NB4 (cell line): ENCODE measurements at regions not wholly inside any gene's neighbourhood (a gene's known extent, or its start where the extent isn't known, plus 50 kb on each side); places are given as distances from the start of the nearest gene placed in this dataset.

Experiments used
- MYC ChIP-seq: IDR thresholded peaks from 2 replicates; pipeline ENCODE4 v1.6.1; 2011; ENCODE audit warnings: low read depth, low read length
- POLR2A ChIP-seq: IDR thresholded peaks from 2 replicates; pipeline ENCODE4 v1.6.1; 2011; ENCODE audit warnings: mild to moderate bottlenecking; ENCODE audit not compliant: insufficient read length; ENCODE audit errors: extremely low read depth
- TF ChIP-seq, protein P1 (sequence below): IDR thresholded peaks from one replicate; pipeline ENCODE4 v1.5.1; 2012; ENCODE audit warnings: low read depth, low read length

DNA sequence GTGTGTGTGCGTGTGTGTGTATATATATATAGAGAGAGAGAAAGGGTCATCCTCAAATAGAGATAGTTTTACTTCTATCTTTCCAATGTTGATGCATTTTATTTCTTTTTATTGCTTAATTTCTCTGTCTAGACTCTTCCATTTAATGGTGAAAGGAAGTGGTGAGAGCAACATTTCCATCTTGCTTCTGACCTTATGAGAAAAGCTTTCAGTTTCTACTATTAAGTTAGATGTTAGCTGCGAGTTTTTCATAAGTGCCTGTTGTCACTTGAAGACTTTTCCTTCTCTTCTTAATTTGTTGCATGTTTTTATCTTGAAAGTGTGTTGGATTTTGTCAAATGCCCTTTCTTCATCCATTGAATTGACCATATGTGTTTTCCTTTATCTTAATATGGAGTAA is 304.4 kb upstream of the FAR2 start:
- TF ChIP-seq, protein P1, sequence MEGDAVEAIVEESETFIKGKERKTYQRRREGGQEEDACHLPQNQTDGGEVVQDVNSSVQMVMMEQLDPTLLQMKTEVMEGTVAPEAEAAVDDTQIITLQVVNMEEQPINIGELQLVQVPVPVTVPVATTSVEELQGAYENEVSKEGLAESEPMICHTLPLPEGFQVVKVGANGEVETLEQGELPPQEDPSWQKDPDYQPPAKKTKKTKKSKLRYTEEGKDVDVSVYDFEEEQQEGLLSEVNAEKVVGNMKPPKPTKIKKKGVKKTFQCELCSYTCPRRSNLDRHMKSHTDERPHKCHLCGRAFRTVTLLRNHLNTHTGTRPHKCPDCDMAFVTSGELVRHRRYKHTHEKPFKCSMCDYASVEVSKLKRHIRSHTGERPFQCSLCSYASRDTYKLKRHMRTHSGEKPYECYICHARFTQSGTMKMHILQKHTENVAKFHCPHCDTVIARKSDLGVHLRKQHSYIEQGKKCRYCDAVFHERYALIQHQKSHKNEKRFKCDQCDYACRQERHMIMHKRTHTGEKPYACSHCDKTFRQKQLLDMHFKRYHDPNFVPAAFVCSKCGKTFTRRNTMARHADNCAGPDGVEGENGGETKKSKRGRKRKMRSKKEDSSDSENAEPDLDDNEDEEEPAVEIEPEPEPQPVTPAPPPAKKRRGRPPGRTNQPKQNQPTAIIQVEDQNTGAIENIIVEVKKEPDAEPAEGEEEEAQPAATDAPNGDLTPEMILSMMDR, result no peak
- TF ChIP-seq POLR2A (no peak), MYC (no peak)
